GM21723 (cell line): ENCODE measurements at regions not wholly inside any gene's neighbourhood (a gene's known extent, or its start where the extent isn't known, plus 50 kb on each side); places are given as distances from the start of the nearest gene placed in this dataset.

Experiments
- ATAC-seq: cut with Tn5 transposase; IDR thresholded peaks from one replicate; pipeline ENCODE4 v1.9.1; 2021; ENCODE audit warnings: mild to moderate bottlenecking, moderate library complexity; ENCODE audit not compliant: unreplicated experiment

DNA sequence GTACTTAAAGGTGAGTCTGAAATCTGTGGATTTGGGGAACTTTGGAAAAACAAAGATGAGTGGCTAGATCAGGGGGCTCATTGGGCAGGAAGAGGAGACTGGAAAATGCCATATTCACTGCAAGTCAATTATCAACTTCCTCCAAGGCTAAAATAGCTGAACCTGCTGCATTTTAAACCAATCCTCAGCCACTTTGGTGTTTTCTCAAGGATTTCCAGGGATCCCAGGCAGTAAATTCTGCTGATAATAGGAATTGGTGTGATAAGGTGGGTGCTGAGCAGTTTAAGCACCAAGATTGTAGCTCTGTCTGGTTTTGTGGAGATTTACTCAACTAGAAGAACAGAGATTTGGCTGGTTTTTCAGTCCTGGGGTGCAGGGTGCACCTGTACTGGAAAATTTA lies 153.9 kb upstream of the CAMK1G start:
- no peak for ATAC-seq

DNA sequence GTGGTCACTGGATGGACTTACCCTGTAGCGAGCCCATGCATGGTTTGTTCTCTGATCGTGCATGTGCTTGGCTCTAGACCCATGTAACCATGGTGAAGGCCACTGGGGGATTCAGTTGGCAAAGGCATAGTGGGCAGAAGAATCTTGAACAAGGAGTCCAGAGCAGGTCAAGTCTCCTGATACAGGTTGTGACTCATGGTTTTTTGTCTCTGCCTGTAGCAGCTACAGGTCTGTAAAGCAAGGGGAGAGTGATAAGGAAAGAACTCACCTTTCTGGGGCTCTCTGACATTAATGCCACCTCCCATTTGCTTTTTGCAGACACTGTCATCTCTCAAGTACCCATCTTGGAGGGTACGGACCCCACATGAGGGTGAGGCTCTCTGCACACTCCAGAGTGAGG lies 153.4 kb upstream of the CAMK1G start:
- ATAC-seq = no peak

DNA sequence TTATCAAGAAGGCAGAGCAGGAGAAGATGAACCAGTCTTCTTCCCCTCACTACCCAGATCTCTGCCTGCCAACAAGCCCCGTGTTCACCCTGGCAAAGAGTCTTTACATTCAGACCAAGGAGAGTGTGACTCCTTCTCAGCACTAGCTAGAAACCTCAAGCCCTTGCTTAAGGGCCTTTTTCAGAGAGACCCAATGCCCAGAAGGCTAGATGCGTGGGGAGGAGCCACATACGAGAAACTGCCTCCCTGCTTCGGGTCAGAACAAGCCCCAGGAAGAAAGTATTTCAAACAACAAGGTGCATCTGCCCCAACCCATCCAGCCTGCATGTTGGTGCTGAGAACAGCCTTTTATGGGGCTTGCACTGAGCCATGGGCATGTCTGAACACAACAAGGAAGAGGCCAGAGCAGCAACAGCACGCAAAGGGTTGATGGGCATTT lies 152.7 kb upstream of the CAMK1G start:
- ATAC-seq = no peak

DNA sequence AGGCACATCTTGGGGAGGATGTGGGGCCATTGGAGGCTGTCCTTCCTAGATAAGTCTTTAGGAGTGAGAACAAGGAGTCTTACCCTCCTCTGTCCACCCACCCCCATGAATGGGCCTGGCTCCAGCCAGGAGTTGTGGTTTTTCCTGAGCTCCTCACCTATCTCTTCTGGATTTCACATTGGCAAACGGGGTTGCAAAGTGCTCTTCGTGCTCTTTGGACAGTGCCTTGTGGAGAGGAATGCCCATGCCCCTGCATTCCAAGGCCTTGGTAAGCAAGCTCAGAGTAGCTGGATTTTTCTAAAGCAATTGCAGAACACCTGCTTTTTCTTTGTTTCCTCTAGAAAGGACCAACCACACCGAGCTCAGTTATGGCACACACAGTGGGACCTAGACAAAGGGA lies 152.1 kb upstream of the CAMK1G start:
- no peak for ATAC-seq

DNA sequence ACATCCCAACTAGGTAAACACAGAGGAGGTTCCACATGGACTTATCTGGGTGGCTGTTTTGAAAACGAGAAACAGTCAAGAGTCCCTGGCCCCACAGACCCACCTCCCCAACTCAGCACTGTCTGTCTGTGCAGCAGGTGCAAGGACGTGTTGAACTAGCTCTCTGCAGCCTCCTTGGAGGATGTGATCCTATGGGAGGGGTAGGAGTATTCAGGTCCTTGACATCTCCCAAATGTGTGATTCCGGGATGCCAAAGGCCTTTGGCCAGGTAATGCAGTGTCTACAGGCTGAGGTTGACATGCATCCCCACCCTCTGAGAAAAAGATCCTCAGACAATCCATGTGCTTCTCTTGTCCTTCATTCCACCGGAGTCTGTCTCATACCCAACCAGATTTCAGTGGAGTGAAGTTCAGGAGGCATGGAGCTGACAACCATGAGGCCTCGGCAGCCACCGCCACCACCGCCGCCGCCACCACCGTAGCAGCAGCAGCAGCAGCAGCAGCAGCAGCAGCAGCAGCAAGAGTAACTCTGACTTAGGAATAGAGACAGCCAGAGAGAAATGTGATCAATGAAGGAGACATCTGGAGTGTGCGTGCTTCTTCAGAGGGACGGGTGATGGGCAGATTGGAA lies 151.6 kb upstream of the CAMK1G start:
- no peak for ATAC-seq

DNA sequence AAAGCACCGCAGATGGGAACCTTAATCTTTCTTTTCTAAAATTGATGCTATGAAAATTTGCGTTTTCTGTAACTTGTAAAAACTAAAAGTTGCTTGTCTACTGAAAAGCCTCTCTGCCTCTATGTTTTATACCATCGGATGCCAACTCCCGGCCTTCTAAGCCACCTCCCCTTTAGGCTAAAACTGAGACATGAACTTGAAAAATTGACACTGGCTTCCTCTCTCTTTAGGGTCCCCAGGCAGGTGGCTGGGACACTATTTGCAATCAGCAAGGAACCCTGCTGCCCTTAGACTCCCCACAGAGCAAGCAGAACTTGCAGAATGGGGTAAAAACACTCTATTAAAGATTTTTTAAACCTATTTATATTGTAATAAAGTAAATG lies 151.1 kb upstream of the CAMK1G start:
- no peak for ATAC-seq

DNA sequence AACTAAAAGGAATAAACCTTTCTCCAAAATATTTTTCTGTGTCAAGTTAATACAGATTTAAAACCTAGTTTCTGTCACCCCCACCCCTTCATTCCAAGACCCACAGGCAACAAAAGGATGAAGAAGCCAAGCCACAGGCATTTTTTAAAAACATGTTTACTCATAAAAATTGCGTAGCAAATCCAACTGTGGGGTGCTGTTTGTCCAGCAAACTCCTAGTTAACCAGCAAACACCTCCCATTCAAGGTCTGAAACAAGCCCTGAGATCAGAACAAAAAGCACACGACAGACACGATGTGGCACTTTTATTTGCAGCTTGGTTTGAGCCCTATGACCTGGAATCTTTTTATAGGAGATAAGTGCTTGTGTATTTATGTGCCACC lies 149.9 kb upstream of the CAMK1G start:
- ATAC-seq = no peak

DNA sequence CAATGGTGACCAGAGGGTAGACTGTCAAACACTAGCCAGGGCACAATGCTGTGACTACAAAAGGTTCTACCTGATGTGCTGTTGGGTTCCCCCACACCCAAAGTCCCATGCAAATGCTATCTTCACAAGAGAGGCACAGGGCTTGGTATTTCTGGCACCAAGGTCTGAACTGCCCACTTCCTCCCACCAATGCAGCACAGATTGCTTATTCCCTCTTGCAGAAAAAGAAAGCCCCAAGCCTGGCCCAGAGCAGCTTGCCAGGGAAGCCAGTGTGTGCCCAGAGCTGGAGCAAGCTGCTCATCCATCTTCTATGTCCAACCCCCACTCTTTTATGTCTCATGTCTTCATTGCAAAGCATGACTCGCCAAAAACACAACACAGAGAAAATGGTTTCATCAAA lies 149.4 kb upstream of the CAMK1G start:
- ATAC-seq = no peak

DNA sequence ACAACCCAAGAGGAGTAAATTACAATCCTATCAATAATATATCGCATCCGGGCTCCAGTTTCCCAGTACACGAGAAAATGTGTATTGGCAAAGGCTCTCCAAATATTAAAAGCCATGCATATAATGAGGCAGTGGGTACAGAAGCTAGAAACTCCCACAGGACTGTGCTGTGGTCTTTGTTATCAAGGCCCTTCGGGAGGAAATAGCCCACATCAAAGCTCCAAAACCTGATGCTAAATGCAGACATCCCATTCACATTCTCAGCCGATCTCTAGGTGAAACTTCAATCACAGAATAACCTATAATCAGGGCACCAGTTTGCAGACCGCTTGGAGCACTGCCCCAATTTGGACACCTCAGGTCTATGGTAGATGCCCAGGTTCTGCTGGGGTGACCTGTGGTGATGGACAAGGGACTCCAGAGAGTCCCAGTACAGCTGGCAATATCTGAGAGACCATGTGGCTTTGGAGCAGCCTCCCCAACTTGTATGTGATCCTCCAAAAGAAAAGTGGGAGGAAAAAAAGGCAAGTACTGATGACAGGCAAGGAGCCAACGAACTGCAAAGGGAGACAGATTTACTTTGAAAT lies 148.8 kb upstream of the CAMK1G start:
- ATAC-seq = no peak

DNA sequence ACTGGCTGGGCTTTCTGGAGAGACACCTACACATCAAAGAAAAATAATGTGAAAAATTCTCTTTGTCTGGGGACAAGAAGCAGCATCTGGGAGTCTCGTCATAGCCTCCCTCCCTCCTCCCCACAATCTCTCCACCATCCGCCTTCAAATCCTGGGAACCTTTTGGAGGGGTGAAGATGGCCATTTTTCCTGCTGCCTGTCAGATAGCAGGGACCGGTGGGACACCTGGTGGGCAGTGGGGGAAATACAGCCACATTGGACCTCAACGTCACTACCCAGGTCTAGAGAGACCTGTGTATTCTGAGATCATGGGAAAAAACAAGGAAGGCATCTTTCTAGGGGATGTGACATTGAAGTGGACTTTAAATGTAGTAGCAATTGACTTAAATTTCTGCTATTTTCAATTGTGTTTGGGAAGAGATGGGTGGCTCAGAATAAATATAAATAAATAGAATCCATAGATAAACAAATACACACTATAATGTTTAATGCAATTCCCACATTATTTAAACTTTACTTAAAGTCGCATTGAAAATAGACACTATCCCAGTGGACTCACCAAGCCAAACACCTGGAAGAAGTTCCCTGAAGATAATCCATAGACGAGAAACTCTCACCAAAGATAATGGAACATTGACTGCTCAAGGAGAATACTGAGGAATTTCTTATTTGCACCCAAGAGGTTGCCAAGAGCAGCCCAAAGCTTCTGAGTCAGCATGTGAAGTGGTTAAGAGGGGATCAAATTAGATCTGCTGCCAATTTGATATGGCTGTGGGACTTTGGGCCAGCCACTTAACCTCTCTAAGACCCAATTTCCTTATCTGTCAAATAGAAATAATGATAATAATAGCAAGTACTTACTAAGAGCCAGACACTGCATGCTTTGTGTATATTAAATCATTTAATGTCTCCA lies 147.6 kb upstream of the CAMK1G start:
- peak; percentile 75 for ATAC-seq

DNA sequence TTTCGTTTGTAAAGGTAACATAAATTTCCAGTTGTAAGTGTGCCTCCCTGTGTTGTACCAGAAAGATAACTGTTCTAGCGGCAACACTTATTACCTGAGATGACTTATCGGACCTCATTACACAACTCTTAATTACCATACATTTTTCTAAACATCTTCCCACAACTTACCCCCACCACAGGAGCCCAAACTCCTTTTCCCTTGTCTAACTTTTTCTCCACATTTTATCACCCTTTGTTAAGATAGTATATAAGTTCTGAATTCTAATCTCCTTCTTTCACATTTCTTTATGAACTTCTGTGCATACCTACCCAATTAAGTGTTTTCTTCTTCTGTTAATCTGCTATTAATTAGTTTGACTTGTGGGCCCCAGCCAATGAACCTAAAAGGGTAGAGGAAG lies 143.7 kb upstream of the CAMK1G start:
- no peak for ATAC-seq

DNA sequence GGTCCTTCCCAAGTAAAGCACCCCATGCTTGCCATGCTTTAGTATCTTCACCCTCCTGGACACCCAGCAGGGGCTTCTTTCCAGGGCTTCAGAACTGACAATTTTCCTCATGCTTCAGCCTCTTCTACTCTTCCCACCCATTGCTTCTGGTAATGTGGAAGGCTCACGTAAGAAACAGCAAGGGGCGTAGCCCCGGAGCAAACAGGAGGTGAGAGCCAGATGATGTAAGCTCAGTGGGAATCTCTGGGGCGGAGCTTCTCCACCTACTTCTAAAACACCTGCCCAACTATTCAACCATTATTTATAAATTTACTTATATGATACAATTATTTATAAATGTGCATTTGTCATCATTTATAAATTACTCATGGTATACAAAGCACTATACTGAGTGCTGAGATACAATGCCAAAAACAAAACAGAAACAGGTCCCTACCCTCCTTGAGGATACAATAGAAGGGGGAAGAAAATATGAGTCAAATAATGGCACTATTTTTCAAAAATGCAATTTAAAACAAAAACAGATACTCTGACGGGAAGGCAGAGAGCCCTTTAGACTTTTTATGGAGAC lies 140.1 kb upstream of the CAMK1G start:
- ATAC-seq = no peak

DNA sequence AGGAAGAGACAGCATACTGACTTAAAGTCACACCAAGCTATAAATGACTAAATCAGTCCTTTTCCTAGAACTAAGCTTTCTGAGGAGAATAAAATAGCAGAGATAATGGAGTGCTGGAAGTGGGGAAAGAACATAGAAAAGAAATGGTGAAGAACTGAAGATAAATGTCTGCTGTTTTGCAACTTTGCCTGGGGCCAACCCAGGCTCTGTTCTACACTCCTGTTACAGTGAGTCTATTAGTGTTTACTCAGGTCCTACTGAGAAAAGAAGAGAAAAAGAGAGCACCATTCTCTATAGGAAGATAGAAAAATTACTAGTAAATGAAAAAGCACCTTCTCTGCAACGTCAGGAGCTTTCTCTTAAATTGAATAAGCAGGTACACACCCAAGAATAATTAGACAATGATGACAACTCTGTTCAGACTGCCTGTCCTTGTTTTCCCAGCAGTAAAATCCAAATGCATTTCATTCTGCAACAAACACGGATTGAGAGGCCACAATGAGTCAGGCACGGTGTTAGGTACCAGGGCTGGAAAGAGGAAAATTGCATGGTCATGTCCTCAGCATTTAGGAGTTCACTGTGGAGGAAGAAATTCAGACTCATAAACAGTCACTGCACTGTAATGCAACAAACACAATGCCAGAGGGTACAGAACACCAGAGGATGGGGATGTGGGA lies 139.4 kb upstream of the CAMK1G start:
- ATAC-seq = no peak

DNA sequence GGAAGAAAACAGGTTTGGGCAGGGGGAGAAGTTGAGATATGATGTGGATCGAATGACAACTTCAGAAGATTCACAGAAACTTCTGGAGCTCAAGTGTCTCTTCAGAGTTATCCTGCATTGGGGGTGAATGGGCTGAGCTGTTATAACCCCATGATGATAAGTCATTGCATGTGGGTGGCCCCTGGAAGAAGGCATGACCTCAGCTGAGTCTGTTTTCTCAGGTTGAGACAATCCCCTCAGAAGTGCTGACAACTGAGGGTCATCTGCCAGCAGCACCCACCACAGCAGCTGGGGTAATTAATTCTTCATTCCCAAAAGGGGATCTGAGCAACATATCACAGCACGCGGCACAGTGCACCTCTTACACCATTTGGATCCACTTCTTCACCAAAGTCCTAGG lies 138.6 kb upstream of the CAMK1G start:
- ATAC-seq = no peak

DNA sequence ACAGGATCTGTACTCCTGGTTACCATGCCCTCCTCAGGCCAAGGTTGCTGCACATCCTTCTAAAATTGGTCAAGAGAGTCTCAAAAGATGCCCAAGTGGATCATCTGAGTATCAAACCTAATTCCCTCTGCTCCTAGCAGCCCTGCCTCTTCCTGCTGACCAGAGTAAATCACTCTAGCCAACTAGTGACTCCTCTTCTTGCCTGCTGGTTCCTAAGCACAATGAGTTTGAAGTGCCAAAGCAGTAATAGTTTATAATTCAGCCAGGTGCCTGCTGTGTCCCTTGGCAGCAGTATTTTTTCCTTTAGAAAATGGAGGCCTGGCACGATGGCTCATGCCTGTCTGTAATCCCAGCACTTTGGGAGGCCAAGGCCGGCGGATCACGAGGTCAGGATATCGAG lies 137.9 kb upstream of the CAMK1G start:
- ATAC-seq = no peak

DNA sequence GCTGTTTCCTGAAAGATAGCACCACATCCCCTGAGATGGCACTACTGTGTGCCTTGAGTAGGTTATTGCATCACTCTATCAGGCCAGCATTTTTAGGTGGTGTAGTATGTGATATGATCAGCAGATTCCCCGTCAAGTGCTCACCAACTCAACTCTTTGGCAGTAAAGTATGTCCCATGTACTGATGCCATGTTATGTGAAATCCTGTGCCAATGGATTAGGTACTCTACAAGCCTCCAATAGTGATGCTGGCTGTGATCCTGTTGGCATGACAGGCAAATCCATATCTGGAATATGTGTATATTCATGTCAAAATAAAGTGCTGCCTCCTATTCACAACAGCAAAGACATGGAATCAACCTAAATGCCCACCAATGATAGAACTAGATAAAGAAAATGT lies 137.2 kb upstream of the CAMK1G start:
- no peak for ATAC-seq

DNA sequence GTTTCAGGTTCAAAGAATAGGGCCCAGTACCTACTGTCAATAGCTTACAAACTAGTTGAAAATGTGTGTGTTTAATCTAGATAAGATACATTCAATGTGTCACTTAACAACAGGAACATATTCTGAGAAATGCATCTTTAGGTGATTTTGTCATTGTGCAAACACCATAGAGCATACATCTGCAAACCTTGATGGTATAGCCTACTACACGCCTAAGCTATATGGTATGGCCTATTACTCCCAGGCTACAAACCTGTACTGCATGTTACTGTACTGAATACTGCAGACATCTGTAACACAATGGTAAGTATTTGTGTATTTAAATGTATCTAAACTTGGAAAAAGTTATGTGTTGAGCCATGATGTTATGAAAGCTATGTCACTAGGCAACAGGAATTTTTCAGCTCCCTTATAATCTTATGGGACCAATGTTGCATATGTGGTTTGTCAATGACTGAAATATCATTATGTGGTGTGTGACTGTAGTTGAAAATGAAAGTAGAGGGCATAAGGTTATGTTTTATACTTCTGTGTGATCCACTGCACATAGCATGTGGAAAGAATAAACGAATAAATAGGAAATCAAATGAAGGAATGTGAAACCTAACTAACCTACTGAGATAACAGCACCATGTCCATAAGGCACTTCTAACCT lies 129.0 kb upstream of the CAMK1G start:
- ATAC-seq = no peak

DNA sequence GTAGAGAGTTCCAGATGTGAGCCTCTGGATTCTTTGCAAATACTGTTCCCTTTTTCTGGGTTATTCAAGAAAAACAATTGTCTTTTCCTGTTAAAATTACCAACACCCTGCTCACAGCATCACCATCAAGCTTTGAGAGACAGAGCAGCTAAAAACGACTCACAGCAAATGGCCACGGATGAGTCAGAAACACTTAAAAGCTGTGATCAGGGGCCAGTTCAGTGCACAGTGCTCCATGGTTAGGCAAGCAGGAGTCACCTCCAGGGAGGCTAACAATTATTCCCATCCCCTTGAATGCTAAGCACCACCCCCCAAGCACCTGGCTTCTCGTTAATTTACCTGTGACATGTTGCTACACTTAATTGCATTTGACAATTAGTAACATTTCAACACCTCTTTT lies 128.4 kb upstream of the CAMK1G start:
- ATAC-seq = no peak

DNA sequence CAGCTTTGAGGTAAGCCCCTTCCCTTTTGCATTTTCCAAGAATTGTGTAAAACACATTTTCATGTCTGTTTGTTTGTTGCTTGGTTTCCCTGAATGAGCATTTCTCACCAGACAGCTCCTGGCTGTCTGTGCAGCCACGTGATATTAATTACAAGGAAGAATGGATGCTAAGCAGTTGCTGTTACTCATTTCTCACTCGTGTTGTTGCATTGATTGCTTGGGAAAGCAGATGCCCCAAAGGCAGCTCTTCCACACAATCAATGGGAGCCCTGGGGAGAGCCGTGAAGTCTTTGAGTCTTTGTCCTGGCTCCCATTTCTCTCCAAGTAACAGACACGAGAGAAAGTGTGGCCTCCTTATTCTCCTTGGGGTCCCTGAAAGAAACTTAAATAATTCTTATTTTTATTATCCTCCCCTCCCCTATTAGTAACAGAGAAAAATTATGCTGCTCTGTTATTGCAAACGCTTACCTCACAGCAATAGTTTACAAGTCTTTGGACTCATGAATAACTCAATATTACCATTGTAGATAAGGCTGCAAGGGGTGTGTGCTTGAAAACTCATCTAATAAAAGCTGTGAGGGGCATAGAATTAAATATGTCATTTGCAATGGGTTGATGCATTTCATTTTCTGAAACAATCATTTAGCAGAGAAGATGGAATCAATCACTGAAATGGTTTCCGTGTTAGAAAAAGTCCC lies 127.7 kb upstream of the CAMK1G start:
- no peak for ATAC-seq

DNA sequence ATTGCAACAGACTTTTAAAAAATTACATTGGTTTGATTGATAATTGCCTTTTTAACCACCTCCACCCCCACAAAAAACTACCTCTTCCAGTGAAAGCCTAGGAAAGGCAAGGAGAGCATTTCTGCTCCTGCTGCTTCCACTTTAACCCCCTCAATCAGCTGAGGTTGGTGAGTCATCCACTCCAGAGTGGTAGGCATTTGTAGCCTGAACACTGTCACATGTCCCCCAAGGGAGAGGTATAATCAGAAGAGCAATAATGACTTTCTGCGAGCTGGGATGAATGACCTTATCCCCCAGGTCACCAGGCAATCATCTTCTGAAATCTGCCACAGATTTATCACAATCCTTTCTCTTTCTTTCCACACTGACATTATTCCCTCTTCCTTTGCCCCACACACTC lies 126.6 kb upstream of the CAMK1G start:
- ATAC-seq = no peak
